GM19324 (cell line): ENCODE measurements at regions not wholly inside any gene's neighbourhood (a gene's known extent, or its start where the extent isn't known, plus 50 kb on each side); places are given as distances from the start of the nearest gene placed in this dataset.

Experiments used
- ATAC-seq: cut with Tn5 transposase; IDR thresholded peaks from one replicate; pipeline ENCODE4 v1.9.1; 2021; ENCODE audit warnings: mild to moderate bottlenecking, moderate library complexity; ENCODE audit not compliant: unreplicated experiment, low FRiP score

- no peak for ATAC-seq
These were observed 169.4 kb upstream of the TAB2 start for GRCh38 chr6:149147938-149148718.

- no peak for ATAC-seq
These were observed 167.9 kb upstream of the TAB2 start for GRCh38 chr6:149149653-149150052.

GRCh38 chr6:149150301-149150700 lies 167.2 kb upstream of the TAB2 start:
- ATAC-seq = no peak

GRCh38 chr6:149150801-149151398 lies 166.6 kb upstream of the TAB2 start:
- ATAC-seq = no peak

DNA sequence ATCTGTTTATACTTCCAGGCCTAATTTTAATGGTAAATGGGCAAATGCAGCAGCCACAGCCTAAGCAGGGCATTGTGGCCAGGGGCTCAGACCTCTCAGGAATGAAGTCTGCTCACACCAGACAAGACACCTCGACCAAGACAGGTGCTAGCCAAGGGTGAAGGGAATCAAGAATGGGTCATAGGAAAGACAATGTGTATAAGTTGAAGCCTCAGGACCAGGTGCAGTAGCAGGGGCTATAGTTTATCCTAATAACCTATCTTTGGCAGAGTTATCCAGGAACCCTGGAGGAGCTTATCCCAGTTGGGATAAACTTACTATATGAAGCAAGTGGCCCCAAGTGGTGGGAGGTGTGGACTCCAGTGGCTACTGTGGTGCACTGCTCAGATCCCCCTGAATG lies 165.0 kb upstream of the TAB2 start:
- no peak for ATAC-seq

DNA sequence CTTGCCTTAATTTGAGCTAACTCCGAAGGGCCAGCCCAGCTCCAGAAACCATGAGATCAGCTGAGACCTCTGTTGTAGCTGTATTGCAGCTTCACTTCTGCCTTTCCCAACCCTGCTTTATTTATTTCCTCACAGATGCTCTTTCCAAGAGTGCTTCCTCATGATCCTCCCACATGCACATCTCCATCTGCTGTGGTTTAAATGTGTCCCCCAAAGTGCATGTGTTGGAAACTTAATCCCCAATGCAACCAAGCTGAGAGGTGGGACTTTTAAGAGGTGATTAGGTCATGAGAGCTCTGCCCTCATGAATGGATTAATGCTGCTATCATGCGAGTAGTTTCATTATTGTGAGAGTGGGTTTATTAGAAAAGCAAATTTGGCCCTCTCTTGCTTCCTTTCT lies 164.4 kb upstream of the TAB2 start:
- no peak for ATAC-seq

DNA sequence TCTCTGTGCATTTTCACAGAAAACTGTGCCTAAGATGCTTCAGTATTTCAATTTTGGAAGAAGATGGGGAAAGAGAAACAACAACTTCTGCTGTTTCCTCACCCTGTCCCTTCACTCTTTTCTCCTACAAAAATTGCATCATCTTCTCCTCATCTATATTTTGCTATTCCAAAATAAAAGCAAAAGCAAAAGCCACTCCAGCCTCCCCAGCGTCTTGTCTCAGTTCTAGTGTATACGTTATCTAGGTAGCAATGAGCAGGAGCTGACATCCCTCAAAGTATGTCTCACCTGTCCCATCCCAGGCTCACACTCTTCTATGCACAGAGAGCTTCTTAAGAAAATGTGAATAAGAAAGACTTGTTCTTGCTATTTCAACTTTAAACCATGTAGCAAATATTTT lies 163.8 kb upstream of the TAB2 start:
- no peak for ATAC-seq

- no peak for ATAC-seq
These were observed 163.2 kb upstream of the TAB2 start for GRCh38 chr6:149154261-149154821.

DNA sequence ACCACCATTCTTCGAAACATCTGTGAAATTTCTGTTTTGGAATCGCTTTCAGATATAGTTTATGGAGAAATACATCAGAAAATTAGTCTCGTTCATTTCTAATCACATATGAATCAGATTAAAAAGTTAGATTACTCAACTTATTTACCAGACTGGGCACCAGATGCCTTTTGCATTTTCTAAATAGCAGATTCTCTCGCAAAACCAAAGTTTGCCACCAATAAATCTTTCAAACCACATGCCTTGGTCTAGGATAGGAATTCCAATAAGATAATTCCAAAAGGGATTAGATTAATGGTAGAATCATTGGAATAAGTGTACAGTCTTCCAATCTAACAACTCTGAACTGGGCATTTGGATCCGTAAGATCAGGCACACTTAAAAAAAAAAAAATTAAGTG lies 160.4 kb upstream of the TAB2 start:
- no peak for ATAC-seq

DNA sequence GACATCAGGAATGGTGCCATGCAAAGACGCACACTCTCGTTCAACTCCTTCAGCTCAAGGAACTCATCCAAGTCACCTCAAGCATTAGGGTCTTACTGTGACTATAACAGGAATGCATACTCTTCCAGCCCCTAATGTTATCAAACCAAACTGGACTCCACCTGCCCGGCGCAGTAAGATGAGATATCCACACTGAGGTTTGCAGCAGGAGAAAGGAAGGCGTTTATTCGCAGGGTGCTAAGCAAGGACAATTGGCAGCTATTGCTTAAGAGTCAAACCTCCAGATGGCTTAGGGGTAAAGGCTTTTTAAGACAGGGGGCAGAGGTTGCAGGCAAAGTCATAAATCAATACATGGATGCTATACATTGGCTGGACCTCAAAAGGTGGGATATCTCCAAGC lies 159.4 kb upstream of the TAB2 start:
- no peak for ATAC-seq

DNA sequence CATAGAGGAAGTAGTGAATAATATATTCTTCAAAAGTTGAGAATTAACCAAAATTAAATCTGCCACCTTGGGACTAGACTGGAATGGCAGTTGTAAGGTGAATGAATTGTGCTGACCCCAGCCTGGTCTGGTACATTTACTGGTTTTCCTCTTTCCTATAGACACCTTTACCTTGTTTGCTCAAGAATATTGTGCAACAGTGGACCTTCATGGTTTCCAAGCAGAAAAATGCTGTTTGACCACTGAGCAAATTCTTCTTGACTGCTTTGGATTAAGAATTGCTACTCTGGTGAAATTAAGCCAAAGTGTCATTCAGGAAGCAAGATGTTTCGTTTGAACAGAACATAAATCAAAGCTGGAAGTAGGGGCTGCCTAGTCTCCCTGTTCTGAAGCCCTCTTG lies 156.6 kb upstream of the TAB2 start:
- ATAC-seq = no peak

DNA sequence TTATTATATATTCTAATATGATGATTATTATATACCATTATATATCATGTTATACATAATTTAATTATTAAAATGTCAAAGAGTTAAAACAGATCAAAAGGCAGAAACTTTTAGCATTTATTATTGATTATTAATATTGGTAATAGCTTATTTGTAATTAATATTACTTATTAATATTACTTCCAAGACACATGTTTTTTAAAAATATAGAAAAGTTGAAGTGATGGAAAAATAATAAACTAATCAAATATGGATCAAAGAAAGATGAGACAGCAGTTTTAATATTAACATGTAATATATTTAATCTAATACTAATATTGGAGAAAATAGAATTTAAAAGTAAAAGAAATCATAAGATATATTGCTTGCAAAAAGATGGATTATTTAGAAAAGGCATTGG lies 154.6 kb upstream of the TAB2 start:
- no peak for ATAC-seq

DNA sequence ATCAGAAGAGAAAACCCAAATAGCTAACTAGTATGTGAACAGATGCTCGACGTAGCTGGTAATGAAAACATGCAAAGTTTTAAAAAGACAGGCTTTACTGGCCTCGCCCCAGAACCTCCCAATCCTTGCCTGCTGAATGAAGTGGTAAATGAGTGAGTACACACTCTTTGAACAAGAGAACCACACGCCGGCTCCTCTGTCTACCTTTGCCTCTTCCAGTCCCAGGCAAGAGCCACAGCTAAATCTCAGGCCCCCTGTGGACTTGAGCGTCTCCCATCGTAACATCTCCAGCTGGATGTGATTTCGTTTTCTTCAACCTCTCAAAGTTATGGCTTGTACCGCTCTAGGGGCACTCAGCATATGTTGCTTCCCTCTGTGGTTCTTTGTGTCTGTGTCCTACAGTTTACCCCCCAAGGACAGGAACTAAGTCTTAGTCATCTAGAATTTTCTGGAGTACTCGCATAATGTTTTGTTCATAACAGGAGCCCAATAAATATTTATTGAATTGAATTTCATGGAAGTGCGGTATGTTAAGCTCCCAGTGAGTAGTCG lies 153.2 kb upstream of the TAB2 start:
- ATAC-seq = no peak

DNA sequence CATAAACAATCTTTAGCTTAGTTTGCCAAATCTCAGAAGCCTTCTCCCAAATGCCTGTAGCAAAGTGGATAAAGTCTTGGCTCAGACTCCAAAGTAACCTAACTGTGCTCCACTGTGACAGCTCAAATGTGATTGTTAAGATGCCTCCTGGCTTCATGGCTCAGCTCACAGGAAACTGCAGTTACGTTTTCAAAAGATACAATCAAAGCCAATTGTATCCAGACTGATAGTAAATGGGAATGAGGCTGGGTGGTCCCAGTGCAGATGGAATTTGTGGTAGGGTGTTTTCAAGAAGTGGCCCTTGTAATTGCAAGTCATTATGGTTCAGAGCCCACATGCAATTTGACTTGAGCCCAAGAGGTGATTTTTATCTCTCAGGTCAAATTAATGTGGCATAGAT lies 151.2 kb upstream of the TAB2 start:
- ATAC-seq = no peak

GRCh38 chr6:149166747-149167146 lies 150.8 kb upstream of the TAB2 start:
- ATAC-seq = no peak

- ATAC-seq = no peak
These were observed 148.5 kb upstream of the TAB2 start for GRCh38 chr6:149168968-149169367.

- ATAC-seq = no peak
These were observed 147.6 kb upstream of the TAB2 start for GRCh38 chr6:149169761-149170511.

GRCh38 chr6:149170564-149171452 lies 146.7 kb upstream of the TAB2 start:
- ATAC-seq = no peak

GRCh38 chr6:149173222-149173621 lies 144.3 kb upstream of the TAB2 start:
- ATAC-seq = no peak

DNA sequence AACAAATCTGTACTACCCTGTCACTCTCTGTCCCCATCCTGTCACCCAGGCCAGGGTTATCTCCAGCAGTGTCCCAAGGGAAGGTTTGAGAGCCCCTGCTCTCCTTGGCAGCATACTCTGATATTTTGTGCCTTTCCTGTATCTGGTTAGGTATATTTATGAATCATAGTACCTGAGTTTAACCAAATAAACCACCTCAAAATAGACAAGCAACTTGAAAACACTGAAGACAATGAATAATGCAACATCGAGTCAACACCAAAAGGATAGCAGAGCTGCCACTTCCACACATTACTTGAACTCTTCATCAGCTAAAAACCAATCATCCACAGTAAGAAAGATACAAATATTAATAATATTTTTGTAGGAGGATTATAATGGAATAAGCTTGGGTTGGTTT lies 142.6 kb upstream of the TAB2 start:
- no peak for ATAC-seq
